Calu3 (cell line): ENCODE measurements at regions not wholly inside any gene's neighbourhood (a gene's known extent, or its start where the extent isn't known, plus 50 kb on each side); places are given as distances from the start of the nearest gene placed in this dataset.

Source experiments
- BruUV-seq: library from RNA; stranded (reverse); fragments of 400-500 nt; replicated peaks from 2 replicates; lab custom pipeline; 2021; lab: Mats Ljungman, UMichigan
- CTCF ChIA-PET: fragments of 300-600 bp; sonication (Branson Sonifier 250); formaldehyde crosslinking; loops from one replicate; lab custom pipeline; 2022; ENCODE audit warnings: antibody characterized with exemption; lab: Charles Lee
- DNase-seq: peaks from one replicate; pipeline ENCODE4 v3.0.0; 2022
- H3K27ac Mint-ChIP-seq: one replicate; pipeline ENCODE4 v1.8.0; 2022; ENCODE audit warnings: mixed read lengths; ENCODE audit not compliant: unreplicated experiment
- H3K27me3 Mint-ChIP-seq: one replicate; pipeline ENCODE4 v1.8.0; 2022; ENCODE audit warnings: mixed read lengths; ENCODE audit not compliant: unreplicated experiment
- H3K36me3 Mint-ChIP-seq: one replicate; pipeline ENCODE4 v1.8.0; 2022; ENCODE audit warnings: mild to moderate bottlenecking, moderate library complexity, mixed read lengths; ENCODE audit not compliant: insufficient read depth, unreplicated experiment
- H3K4me1 Mint-ChIP-seq: one replicate; pipeline ENCODE4 v1.8.0; 2022; ENCODE audit warnings: mild to moderate bottlenecking, low read depth, mixed read lengths; ENCODE audit not compliant: unreplicated experiment
- H3K4me3 Mint-ChIP-seq: one replicate; pipeline ENCODE4 v1.8.0; 2022; ENCODE audit warnings: mild to moderate bottlenecking, low read depth, moderate library complexity, mixed read lengths; ENCODE audit not compliant: unreplicated experiment
- H3K9me3 Mint-ChIP-seq: one replicate; pipeline ENCODE4 v1.8.0; 2022; ENCODE audit warnings: low read depth, mixed read lengths; ENCODE audit not compliant: unreplicated experiment
- CTCF ChIP-seq: fragments of 200-600 bp; IDR thresholded peaks from one replicate; pipeline ENCODE4 v1.8.0; 2022; ENCODE audit warnings: antibody characterized with exemption; ENCODE audit not compliant: unreplicated experiment
- intact Hi-C: fragments of 100-400 bp; cut with micrococcal nuclease; formaldehyde crosslinking; loops from one replicate; pipeline ENCODE4 v1.10.0; 2022; ENCODE audit not compliant: unreplicated experiment

DNA sequence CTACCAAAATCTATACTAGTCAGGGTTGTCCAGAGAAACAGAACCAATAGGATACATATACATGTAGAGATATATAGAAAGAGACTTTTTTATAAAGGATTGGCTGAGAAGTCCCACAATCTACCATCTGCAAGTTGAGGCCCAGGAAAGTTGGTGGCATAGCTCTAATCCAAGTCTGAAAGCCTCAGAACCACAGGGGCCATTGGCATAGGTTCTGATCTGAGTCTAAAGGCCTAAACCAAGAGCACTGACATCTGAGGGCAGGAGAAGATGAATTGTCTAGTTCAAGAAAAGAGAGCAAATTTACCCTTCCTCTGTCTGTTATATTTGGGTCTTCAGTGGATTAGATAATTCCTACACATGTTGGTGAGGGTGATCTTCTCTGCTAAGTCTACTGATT lies 433.1 kb downstream of the ADAMTS20 start:
- no peak for DNase-seq
- peaks cover 7% of the 10 kb centered on the region for H3K4me1 Mint-ChIP-seq
- TF ChIP-seq CTCF: no peak
- no peak overlapping the region for H3K4me3 Mint-ChIP-seq
- no peaks in the 10 kb centered on the region for H3K27me3 Mint-ChIP-seq
- H3K36me3 Mint-ChIP-seq: no peaks in the 10 kb centered on the region
- BruUV-seq: no TSS peak
- intact Hi-C loops: no loop called here
- H3K9me3 Mint-ChIP-seq: no peaks in the 10 kb centered on the region
- no peak overlapping the region for H3K27ac Mint-ChIP-seq
- CTCF ChIA-PET: no interaction called here

DNA sequence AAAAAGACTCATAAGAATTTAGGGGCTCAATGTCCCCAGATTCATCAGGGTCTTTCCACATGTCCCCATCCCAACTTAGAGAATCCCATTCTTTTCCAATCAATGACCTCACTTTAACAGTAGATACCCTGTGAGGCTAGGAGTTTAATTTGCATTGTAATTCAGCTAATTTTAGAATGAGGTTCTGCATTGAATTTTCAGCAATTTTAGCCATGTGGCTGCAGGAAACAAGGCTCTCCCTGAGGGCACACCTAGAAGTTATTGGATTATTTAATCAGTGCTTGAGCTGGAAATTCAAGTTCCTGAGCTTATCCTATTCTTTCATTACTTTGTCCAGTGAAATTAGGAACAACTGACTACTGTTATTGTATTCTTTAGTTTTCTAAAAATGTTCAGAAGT lies 433.8 kb downstream of the ADAMTS20 start:
- no peaks in the 10 kb centered on the region for H3K9me3 Mint-ChIP-seq
- no peaks in the 10 kb centered on the region for H3K27me3 Mint-ChIP-seq
- intact Hi-C loops: no loop called here
- no peak overlapping the region for H3K4me3 Mint-ChIP-seq
- CTCF ChIA-PET: no interaction called here
- H3K4me1 Mint-ChIP-seq: peaks cover 11% of the 10 kb centered on the region
- DNase-seq: no peak
- no peaks in the 10 kb centered on the region for H3K36me3 Mint-ChIP-seq
- BruUV-seq: no TSS peak
- no peak overlapping the region for H3K27ac Mint-ChIP-seq
- no peak for TF ChIP-seq CTCF

DNA sequence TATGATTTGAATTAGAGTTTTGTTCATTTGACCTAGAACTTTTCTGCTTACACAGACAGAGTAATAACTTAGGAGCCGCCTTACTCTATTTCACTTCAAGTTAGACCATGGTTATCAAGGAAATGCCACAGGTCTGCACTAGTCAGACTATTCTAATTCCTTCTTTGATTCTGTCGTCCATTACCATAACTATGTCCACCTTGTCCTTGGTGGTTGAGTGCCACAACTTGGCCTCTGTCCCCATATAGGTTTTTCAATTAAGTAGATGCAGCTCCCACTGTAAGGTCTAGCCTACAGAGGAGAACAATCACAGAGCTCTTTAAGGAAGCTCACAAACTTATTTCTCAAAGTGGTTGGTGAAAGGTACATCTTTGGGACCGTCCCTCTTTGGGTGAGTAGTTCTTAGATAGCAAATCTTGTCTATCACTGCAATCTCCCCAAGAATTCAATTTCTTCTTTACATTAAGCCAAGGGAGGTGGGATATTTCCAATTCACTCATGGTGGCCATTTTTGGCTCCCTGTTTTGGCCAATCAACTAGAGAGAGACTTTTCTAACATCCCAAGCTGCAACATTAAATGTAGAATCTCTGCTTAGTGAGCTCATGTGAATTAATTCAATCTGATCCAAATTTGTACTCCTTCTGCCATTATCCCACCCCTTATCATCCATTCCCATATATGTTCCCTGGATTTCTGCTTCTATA lies 434.6 kb downstream of the ADAMTS20 start:
- Mint-ChIP-seq H3K4me1 (peaks cover 11% of the 10 kb centered on the region), H3K9me3 (no peaks in the 10 kb centered on the region), H3K36me3 (no peaks in the 10 kb centered on the region), H3K27ac (no peak overlapping the region), H3K27me3 (no peaks in the 10 kb centered on the region), H3K4me3 (no peak overlapping the region)
- intact Hi-C loops: no loop called here
- no TSS peak for BruUV-seq
- no peak for DNase-seq
- TF ChIP-seq CTCF: no peak
- CTCF ChIA-PET: no interaction called here

GRCh38 chr12:43115441-43116160 lies 436.4 kb downstream of the ADAMTS20 start:
- Mint-ChIP-seq H3K27ac (no peak overlapping the region), H3K36me3 (no peaks in the 10 kb centered on the region), H3K9me3 (no peaks in the 10 kb centered on the region), H3K4me3 (no peak overlapping the region), H3K4me1 (peaks cover 11% of the 10 kb centered on the region), H3K27me3 (no peaks in the 10 kb centered on the region)
- no peak for DNase-seq
- CTCF ChIA-PET: no interaction called here
- intact Hi-C loops: no loop called here
- TF ChIP-seq CTCF: no peak
- BruUV-seq: no TSS peak
